ENCODE measurements at regions not wholly inside any gene's neighbourhood (a gene's known extent, or its start where the extent isn't known, plus 50 kb on each side); places are given as distances from the start of the nearest gene placed in this dataset.

- no peaks in the 10 kb centered on the region for H3K27me3 ChIP-seq (replicated peaks in 1 of 7)
- TF ChIP-seq CTCF (IDR thresholded peaks at IDR 0.05 in 8 of 11, conservative IDR thresholded peaks at IDR 0.05 in 3 of 11): no peak
- no peak for TF ChIP-seq POLR2A (IDR thresholded peaks at IDR 0.05)
- no peak for TF ChIP-seq POLR2AphosphoS5 (IDR thresholded peaks at IDR 0.05)
- no peaks in the 10 kb centered on the region for H3K9me3 ChIP-seq
- intact Hi-C loops (cut with DNase I; ENCODE audit: low total_unique reads): no loop called here
- no peak overlapping the region for H3K27ac ChIP-seq
- WGBS, 5 donors: 67 to 87% (median 72%) methylated on average over 1 to 3 of the region's 3 CpGs
- H3K4me1 ChIP-seq: peaks cover 0 to 22% (median 4%) of the 10 kb centered on the region in 6 donors
- no peak for DNase-seq
- H3K4me3 ChIP-seq: peak overlapping the region in 1 of 8 donors; percentile 50
- no peaks in the 10 kb centered on the region for H3K36me3 ChIP-seq
Measured at GRCh38 chrX:115941388-115941787, 229.2 kb upstream of the AGTR2 start.

- DNase-seq: no peak
- Histone ChIP-seq H3K4me3 (no peak overlapping the region), H3K4me1 (peaks cover 0 to 4% (median 0%) of the 10 kb centered on the region in 6 donors), H3K27ac (no peak overlapping the region), H3K36me3 (no peaks in the 10 kb centered on the region), H3K9me3 (no peaks in the 10 kb centered on the region), H3K27me3 (replicated peaks in 1 of 7) (no peaks in the 10 kb centered on the region)
- 88 to 99% (median 94%) methylated on average over 15 to 16 of the region's 16 CpGs for WGBS, 5 donors
- TF ChIP-seq POLR2AphosphoS5 (IDR thresholded peaks at IDR 0.05) (no peak), CTCF (IDR thresholded peaks at IDR 0.05 in 8 of 11, conservative IDR thresholded peaks at IDR 0.05 in 3 of 11) (no peak), POLR2A (IDR thresholded peaks at IDR 0.05) (no peak)
- intact Hi-C loops (cut with DNase I; ENCODE audit: low total_unique reads): no loop called here
Measured at GRCh38 chrX:115946059-115946458, 224.5 kb upstream of the AGTR2 start.

- Histone ChIP-seq H3K4me3 (no peak overlapping the region), H3K4me1 (peaks cover 0 to 4% (median 0%) of the 10 kb centered on the region in 6 donors), H3K9me3 (no peaks in the 10 kb centered on the region), H3K36me3 (no peaks in the 10 kb centered on the region), H3K27ac (no peak overlapping the region), H3K27me3 (replicated peaks in 1 of 7) (no peaks in the 10 kb centered on the region)
- TF ChIP-seq CTCF (IDR thresholded peaks at IDR 0.05 in 8 of 11, conservative IDR thresholded peaks at IDR 0.05 in 3 of 11) (peak in 2 of 11 experiments; percentile 6 to 9), POLR2AphosphoS5 (IDR thresholded peaks at IDR 0.05) (no peak), POLR2A (IDR thresholded peaks at IDR 0.05) (no peak)
- DNase-seq: no peak
- intact Hi-C loops (cut with DNase I; ENCODE audit: low total_unique reads): no loop called here
- 69 to 78% (median 77%) methylated on average over 4 of the region's 4 CpGs for WGBS, 5 donors
Measured at GRCh38 chrX:115948018-115948923, 222.3 kb upstream of the AGTR2 start.
